ENCODE measurements at regions not wholly inside any gene's neighbourhood (a gene's known extent, or its start where the extent isn't known, plus 50 kb on each side); places are given as distances from the start of the nearest gene placed in this dataset.

DNA sequence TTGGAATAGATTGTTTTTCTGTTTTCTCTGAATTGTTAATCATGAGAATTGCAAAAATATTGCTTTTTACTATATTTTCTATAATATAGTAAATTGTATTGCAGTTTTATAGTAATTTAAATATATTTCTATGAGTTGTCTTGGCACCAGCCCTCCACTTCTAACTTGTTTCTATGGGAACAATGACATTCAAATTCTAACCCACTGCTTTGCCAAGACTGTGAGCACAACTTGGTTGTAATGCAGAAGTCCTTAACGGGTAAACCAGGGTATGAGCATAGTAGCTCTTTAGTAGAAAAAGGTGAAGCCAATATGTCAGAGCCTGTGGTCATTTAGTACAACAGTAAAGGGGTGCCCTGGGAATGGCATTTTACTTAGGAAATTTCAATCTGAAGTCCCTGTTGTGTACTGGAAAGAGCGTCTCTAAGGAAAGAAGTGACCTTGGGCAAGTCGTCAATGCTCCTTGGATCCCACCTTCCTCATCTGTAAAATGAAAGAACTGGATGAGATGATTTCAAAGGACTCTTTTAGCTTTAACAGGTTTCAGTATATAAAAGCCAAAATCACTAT is 283.3 kb downstream of the ATP23 start:
- TF ChIP-seq NFIC (IDR thresholded peaks at IDR 0.05; ENCODE audit: borderline replicate concordance) (no peak), MXI1 (IDR thresholded peaks at IDR 0.05; ENCODE audit: low read depth, low read length) (no peak), POLR2AphosphoS5 (IDR thresholded peaks at IDR 0.05; ENCODE audit: low read depth, low read length) (no peak), SIN3A (IDR thresholded peaks at IDR 0.05; ENCODE audit: borderline replicate concordance, low read depth, low read length) (no peak), TAF1 (IDR thresholded peaks at IDR 0.05; ENCODE audit: borderline replicate concordance, low read depth, low read length) (no peak), SMC3 (IDR thresholded peaks at IDR 0.05; ENCODE audit: low read depth, low read length) (no peak), EP300 (IDR thresholded peaks at IDR 0.05; ENCODE audit: borderline replicate concordance in 1 of 2, low read depth in 1 of 2, low read length in 1 of 2) (no peak)
- TF ChIP-seq, protein P1, sequence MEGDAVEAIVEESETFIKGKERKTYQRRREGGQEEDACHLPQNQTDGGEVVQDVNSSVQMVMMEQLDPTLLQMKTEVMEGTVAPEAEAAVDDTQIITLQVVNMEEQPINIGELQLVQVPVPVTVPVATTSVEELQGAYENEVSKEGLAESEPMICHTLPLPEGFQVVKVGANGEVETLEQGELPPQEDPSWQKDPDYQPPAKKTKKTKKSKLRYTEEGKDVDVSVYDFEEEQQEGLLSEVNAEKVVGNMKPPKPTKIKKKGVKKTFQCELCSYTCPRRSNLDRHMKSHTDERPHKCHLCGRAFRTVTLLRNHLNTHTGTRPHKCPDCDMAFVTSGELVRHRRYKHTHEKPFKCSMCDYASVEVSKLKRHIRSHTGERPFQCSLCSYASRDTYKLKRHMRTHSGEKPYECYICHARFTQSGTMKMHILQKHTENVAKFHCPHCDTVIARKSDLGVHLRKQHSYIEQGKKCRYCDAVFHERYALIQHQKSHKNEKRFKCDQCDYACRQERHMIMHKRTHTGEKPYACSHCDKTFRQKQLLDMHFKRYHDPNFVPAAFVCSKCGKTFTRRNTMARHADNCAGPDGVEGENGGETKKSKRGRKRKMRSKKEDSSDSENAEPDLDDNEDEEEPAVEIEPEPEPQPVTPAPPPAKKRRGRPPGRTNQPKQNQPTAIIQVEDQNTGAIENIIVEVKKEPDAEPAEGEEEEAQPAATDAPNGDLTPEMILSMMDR (IDR thresholded peaks at IDR 0.05) = no peak
- TF ChIP-seq, protein P2, sequence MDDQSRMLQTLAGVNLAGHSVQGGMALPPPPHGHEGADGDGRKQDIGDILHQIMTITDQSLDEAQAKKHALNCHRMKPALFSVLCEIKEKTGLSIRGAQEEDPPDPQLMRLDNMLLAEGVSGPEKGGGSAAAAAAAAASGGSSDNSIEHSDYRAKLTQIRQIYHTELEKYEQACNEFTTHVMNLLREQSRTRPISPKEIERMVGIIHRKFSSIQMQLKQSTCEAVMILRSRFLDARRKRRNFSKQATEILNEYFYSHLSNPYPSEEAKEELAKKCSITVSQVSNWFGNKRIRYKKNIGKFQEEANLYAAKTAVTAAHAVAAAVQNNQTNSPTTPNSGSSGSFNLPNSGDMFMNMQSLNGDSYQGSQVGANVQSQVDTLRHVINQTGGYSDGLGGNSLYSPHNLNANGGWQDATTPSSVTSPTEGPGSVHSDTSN (IDR thresholded peaks at IDR 0.05) = no peak
- TF ChIP-seq, protein P3, sequence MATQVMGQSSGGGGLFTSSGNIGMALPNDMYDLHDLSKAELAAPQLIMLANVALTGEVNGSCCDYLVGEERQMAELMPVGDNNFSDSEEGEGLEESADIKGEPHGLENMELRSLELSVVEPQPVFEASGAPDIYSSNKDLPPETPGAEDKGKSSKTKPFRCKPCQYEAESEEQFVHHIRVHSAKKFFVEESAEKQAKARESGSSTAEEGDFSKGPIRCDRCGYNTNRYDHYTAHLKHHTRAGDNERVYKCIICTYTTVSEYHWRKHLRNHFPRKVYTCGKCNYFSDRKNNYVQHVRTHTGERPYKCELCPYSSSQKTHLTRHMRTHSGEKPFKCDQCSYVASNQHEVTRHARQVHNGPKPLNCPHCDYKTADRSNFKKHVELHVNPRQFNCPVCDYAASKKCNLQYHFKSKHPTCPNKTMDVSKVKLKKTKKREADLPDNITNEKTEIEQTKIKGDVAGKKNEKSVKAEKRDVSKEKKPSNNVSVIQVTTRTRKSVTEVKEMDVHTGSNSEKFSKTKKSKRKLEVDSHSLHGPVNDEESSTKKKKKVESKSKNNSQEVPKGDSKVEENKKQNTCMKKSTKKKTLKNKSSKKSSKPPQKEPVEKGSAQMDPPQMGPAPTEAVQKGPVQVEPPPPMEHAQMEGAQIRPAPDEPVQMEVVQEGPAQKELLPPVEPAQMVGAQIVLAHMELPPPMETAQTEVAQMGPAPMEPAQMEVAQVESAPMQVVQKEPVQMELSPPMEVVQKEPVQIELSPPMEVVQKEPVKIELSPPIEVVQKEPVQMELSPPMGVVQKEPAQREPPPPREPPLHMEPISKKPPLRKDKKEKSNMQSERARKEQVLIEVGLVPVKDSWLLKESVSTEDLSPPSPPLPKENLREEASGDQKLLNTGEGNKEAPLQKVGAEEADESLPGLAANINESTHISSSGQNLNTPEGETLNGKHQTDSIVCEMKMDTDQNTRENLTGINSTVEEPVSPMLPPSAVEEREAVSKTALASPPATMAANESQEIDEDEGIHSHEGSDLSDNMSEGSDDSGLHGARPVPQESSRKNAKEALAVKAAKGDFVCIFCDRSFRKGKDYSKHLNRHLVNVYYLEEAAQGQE (IDR thresholded peaks at IDR 0.05; ENCODE audit: low read depth, low read length) = no peak
- TF ChIP-seq, protein P4, sequence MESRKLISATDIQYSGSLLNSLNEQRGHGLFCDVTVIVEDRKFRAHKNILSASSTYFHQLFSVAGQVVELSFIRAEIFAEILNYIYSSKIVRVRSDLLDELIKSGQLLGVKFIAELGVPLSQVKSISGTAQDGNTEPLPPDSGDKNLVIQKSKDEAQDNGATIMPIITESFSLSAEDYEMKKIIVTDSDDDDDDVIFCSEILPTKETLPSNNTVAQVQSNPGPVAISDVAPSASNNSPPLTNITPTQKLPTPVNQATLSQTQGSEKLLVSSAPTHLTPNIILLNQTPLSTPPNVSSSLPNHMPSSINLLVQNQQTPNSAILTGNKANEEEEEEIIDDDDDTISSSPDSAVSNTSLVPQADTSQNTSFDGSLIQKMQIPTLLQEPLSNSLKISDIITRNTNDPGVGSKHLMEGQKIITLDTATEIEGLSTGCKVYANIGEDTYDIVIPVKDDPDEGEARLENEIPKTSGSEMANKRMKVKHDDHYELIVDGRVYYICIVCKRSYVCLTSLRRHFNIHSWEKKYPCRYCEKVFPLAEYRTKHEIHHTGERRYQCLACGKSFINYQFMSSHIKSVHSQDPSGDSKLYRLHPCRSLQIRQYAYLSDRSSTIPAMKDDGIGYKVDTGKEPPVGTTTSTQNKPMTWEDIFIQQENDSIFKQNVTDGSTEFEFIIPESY (IDR thresholded peaks at IDR 0.05; ENCODE audit: borderline replicate concordance, low read depth) = no peak
